ENCODE measurements at regions not wholly inside any gene's neighbourhood (a gene's known extent, or its start where the extent isn't known, plus 50 kb on each side); places are given as distances from the start of the nearest gene placed in this dataset.

DNA sequence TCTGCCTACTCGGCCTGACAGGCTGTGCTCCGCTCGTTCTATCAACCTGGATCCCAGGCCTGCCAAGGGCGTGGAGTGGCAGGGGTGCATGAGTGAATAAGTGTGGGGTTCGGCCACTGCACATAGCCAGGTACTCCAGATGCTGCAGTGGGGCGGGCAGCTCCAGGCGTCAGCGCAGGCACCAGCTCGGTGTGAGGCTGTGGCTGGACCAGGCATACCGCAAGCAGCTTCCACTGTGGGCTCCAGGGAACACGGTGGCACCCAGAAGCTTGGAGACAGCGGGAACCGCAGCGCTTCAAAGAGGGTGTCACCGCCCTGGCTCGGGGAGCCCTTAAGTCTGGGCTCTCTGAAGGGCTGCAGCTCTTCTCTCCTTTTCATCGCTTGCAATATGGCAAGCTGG, 1630.2 kb downstream of the OLFM4 start:
- Histone ChIP-seq H3K9me3 (ENCODE audit: low read depth, low read length) (no peaks in the 10 kb centered on the region), H3K27ac (no peak overlapping the region), H3K9ac (ENCODE audit: insufficient read length) (no peak overlapping the region), H3K4me3 (no peak overlapping the region), H3K36me3 (ENCODE audit: insufficient read depth, low read length) (no peaks in the 10 kb centered on the region)
- TF ChIP-seq EZH2 (IDR thresholded peaks at IDR 0.05): no peak
- no peak for DNase-seq (ENCODE audit: low read depth, low spot score)

- H3K27ac ChIP-seq: no peak overlapping the region
- TF ChIP-seq EZH2 (IDR thresholded peaks at IDR 0.05) (no peak), FOXP2 (optimal IDR thresholded peaks at IDR 0.05; ENCODE audit: control extremely low read depth, extremely low read length, insufficient read depth) (no peak), POLR2AphosphoS5 (IDR thresholded peaks at IDR 0.05; ENCODE audit: borderline replicate concordance, low read depth, low read length) (no peak)
- no peak overlapping the region for H3K9ac ChIP-seq (ENCODE audit: insufficient read length)
- DNase-seq (ENCODE audit: low read depth, low spot score): no peak
- no peaks in the 10 kb centered on the region for H3K9me3 ChIP-seq (ENCODE audit: low read depth, low read length)
- no peak overlapping the region for H3K4me3 ChIP-seq
- no peaks in the 10 kb centered on the region for H3K36me3 ChIP-seq (ENCODE audit: insufficient read depth, low read length)
Observed at GRCh38 chr13:54660277-54660676, 1631.7 kb downstream of the OLFM4 start.

DNA sequence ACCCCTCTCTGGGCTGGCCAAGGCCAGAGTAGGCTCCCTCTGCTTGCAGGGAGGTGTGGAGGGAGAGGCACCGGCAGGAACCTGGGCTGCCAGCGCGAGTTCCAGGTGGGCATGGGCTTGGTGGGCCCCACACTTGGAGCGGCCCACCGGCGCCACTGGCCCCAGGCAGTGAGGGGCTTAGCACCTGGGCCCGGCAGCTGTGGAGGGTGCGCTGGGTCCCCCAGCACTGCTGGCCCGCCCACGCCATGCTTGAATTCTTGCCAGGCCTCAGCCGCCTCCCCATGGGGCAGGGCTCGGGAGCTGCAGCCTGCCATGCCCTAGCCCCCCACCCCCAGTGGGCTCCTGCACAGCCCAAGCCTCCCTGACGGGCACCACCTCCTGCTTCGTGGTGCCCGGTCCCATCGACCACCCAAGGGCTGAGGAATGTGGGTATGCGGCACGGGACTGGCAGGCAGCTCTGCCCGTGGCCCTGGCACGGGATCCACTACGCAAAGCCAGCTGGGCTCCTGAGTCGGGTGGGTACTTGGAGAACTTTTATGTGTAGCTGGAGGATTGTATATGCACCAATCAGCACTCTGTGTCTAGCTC, 1648.0 kb downstream of the OLFM4 start:
- TF ChIP-seq FOXP2 (optimal IDR thresholded peaks at IDR 0.05; ENCODE audit: control extremely low read depth, extremely low read length, insufficient read depth) (no peak), POLR2AphosphoS5 (IDR thresholded peaks at IDR 0.05; ENCODE audit: borderline replicate concordance, low read depth, low read length) (no peak)
- Histone ChIP-seq H3K27ac (no peak overlapping the region), H3K36me3 (ENCODE audit: insufficient read depth, low read length) (no peaks in the 10 kb centered on the region), H3K9me3 (ENCODE audit: low read depth, low read length) (no peaks in the 10 kb centered on the region), H3K9ac (ENCODE audit: insufficient read length) (no peak overlapping the region), H3K4me3 (no peak overlapping the region)
- no peak for DNase-seq (ENCODE audit: low read depth, low spot score)

DNA sequence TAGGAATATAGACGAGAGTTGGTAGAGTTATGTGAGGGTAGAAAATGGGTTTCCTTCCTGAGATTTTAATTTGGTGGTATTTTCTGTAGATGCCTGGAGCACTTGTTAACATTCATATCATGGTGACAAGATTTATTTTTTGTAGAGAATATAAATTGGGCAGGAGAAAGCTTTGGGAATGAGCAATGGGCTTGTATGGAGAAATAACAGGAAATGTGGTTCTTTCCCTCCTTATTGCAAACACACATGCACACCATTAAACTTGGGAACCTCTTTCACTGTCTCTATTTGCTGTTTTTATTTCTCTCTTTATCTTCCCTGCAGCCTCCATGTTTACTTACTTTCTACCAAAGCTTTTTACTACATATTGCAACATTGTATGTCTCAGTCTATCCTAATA, 1653.6 kb downstream of the OLFM4 start:
- TF ChIP-seq POLR2AphosphoS5 (IDR thresholded peaks at IDR 0.05; ENCODE audit: borderline replicate concordance, low read depth, low read length) (peak; percentile 63; the same call in 1 of the 2 replicates), EZH2 (IDR thresholded peaks at IDR 0.05) (no peak), FOXP2 (optimal IDR thresholded peaks at IDR 0.05; ENCODE audit: control extremely low read depth, extremely low read length, insufficient read depth) (peak; percentile 85)
- peak; percentile 96 for DNase-seq (ENCODE audit: low read depth, low spot score)
- Histone ChIP-seq H3K27ac (peak overlapping the region; percentile 99), H3K4me3 (peak overlapping the region; percentile 68), H3K36me3 (ENCODE audit: insufficient read depth, low read length) (no peaks in the 10 kb centered on the region), H3K9ac (ENCODE audit: insufficient read length) (peak overlapping the region; percentile 64), H3K9me3 (ENCODE audit: low read depth, low read length) (no peaks in the 10 kb centered on the region)

DNA sequence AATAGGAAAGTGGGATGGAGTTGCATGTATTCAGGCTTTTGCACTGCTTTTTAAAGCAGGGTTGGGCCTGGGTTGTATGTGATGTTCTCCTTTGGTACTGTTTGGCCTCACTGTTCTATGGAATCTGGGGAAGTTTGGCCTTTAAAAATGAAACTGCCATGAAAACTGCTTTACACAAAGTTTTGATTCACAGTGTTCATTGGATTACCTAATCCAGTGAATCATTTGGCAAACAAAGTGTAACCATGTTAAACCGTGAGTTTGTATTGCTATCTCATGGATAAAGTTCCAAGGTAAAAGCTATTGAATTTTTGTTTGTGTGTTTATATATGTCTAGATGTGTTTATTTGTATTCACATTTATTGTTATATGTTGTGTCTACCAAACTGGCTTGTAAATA, 1658.6 kb downstream of the OLFM4 start:
- H3K27ac ChIP-seq: no peak overlapping the region
- no peak for DNase-seq (ENCODE audit: low read depth, low spot score)
- TF ChIP-seq POLR2AphosphoS5 (IDR thresholded peaks at IDR 0.05; ENCODE audit: borderline replicate concordance, low read depth, low read length) (no peak), FOXP2 (optimal IDR thresholded peaks at IDR 0.05; ENCODE audit: control extremely low read depth, extremely low read length, insufficient read depth) (no peak), EZH2 (IDR thresholded peaks at IDR 0.05) (no peak)

GRCh38 chr13:54699831-54700230, 1671.2 kb downstream of the OLFM4 start:
- Histone ChIP-seq H3K9me3 (ENCODE audit: low read depth, low read length) (no peaks in the 10 kb centered on the region), H3K36me3 (ENCODE audit: insufficient read depth, low read length) (no peaks in the 10 kb centered on the region), H3K4me3 (no peak overlapping the region), H3K27ac (no peak overlapping the region), H3K9ac (ENCODE audit: insufficient read length) (no peak overlapping the region)
- DNase-seq (ENCODE audit: low read depth, low spot score): no peak
- TF ChIP-seq POLR2AphosphoS5 (IDR thresholded peaks at IDR 0.05; ENCODE audit: borderline replicate concordance, low read depth, low read length): no peak
- TF ChIP-seq EZH2 (IDR thresholded peaks at IDR 0.05): no peak
- no peak for TF ChIP-seq FOXP2 (optimal IDR thresholded peaks at IDR 0.05; ENCODE audit: control extremely low read depth, extremely low read length, insufficient read depth)

More for the DNA sequence above, 1658.6 kb downstream of the OLFM4 start:
- Histone ChIP-seq H3K36me3 (ENCODE audit: insufficient read depth, low read length) (no peaks in the 10 kb centered on the region), H3K9me3 (ENCODE audit: low read depth, low read length) (peaks cover 5% of the 10 kb centered on the region; the same call in 1 of the 2 replicates), H3K9ac (ENCODE audit: insufficient read length) (no peak overlapping the region), H3K4me3 (no peak overlapping the region)

- no peaks in the 10 kb centered on the region for H3K9me3 ChIP-seq (ENCODE audit: low read depth, low read length)
- no peak overlapping the region for H3K9ac ChIP-seq (ENCODE audit: insufficient read length)
- no peak for TF ChIP-seq EZH2 (IDR thresholded peaks at IDR 0.05)
- TF ChIP-seq POLR2AphosphoS5 (IDR thresholded peaks at IDR 0.05; ENCODE audit: borderline replicate concordance, low read depth, low read length): no peak
- TF ChIP-seq FOXP2 (optimal IDR thresholded peaks at IDR 0.05; ENCODE audit: control extremely low read depth, extremely low read length, insufficient read depth): no peak
- no peak overlapping the region for H3K4me3 ChIP-seq
- DNase-seq (ENCODE audit: low read depth, low spot score): no peak
- no peaks in the 10 kb centered on the region for H3K36me3 ChIP-seq (ENCODE audit: insufficient read depth, low read length)
- H3K27ac ChIP-seq: no peak overlapping the region
Observed at GRCh38 chr13:54705738-54706137, 1677.1 kb downstream of the OLFM4 start.

- Histone ChIP-seq H3K36me3 (ENCODE audit: insufficient read depth, low read length) (no peaks in the 10 kb centered on the region), H3K9ac (ENCODE audit: insufficient read length) (no peak overlapping the region), H3K9me3 (ENCODE audit: low read depth, low read length) (no peaks in the 10 kb centered on the region), H3K27ac (no peak overlapping the region), H3K4me3 (no peak overlapping the region)
- no peak for TF ChIP-seq FOXP2 (optimal IDR thresholded peaks at IDR 0.05; ENCODE audit: control extremely low read depth, extremely low read length, insufficient read depth)
- TF ChIP-seq EZH2 (IDR thresholded peaks at IDR 0.05): no peak
- TF ChIP-seq POLR2AphosphoS5 (IDR thresholded peaks at IDR 0.05; ENCODE audit: borderline replicate concordance, low read depth, low read length): no peak
- no peak for DNase-seq (ENCODE audit: low read depth, low spot score)
Observed at GRCh38 chr13:54706336-54706735, 1677.7 kb downstream of the OLFM4 start.

- TF ChIP-seq FOXP2 (optimal IDR thresholded peaks at IDR 0.05; ENCODE audit: control extremely low read depth, extremely low read length, insufficient read depth): no peak
- Histone ChIP-seq H3K9ac (ENCODE audit: insufficient read length) (no peak overlapping the region), H3K27ac (no peak overlapping the region), H3K9me3 (ENCODE audit: low read depth, low read length) (no peaks in the 10 kb centered on the region), H3K36me3 (ENCODE audit: insufficient read depth, low read length) (no peaks in the 10 kb centered on the region), H3K4me3 (no peak overlapping the region)
- DNase-seq (ENCODE audit: low read depth, low spot score): no peak
Observed at GRCh38 chr13:54709546-54709945, 1680.9 kb downstream of the OLFM4 start.
